ENCODE measurements at regions not wholly inside any gene's neighbourhood (a gene's known extent, or its start where the extent isn't known, plus 50 kb on each side); places are given as distances from the start of the nearest gene placed in this dataset.

- TF ChIP-seq POLR2AphosphoS5 (IDR thresholded peaks at IDR 0.05; ENCODE audit: low read depth, low read length) (no peak), FOXP2 (optimal IDR thresholded peaks at IDR 0.05; ENCODE audit: borderline replicate concordance, extremely low read depth, extremely low read length, insufficient read depth) (no peak), SIN3A (IDR thresholded peaks at IDR 0.05; ENCODE audit: borderline replicate concordance, insufficient read depth, low read length) (no peak), TAF1 (IDR thresholded peaks at IDR 0.05; ENCODE audit: borderline replicate concordance, insufficient read depth, low read length) (no peak)
- TF ChIP-seq, protein P1, sequence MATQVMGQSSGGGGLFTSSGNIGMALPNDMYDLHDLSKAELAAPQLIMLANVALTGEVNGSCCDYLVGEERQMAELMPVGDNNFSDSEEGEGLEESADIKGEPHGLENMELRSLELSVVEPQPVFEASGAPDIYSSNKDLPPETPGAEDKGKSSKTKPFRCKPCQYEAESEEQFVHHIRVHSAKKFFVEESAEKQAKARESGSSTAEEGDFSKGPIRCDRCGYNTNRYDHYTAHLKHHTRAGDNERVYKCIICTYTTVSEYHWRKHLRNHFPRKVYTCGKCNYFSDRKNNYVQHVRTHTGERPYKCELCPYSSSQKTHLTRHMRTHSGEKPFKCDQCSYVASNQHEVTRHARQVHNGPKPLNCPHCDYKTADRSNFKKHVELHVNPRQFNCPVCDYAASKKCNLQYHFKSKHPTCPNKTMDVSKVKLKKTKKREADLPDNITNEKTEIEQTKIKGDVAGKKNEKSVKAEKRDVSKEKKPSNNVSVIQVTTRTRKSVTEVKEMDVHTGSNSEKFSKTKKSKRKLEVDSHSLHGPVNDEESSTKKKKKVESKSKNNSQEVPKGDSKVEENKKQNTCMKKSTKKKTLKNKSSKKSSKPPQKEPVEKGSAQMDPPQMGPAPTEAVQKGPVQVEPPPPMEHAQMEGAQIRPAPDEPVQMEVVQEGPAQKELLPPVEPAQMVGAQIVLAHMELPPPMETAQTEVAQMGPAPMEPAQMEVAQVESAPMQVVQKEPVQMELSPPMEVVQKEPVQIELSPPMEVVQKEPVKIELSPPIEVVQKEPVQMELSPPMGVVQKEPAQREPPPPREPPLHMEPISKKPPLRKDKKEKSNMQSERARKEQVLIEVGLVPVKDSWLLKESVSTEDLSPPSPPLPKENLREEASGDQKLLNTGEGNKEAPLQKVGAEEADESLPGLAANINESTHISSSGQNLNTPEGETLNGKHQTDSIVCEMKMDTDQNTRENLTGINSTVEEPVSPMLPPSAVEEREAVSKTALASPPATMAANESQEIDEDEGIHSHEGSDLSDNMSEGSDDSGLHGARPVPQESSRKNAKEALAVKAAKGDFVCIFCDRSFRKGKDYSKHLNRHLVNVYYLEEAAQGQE (IDR thresholded peaks at IDR 0.05; ENCODE audit: insufficient read depth in 1 of 2, low read depth in 2 of 2, low read length in 2 of 2), result no peak
Measured at GRCh38 chr2:4381773-4382172, 678.4 kb downstream of the DCDC2C start.

DNA sequence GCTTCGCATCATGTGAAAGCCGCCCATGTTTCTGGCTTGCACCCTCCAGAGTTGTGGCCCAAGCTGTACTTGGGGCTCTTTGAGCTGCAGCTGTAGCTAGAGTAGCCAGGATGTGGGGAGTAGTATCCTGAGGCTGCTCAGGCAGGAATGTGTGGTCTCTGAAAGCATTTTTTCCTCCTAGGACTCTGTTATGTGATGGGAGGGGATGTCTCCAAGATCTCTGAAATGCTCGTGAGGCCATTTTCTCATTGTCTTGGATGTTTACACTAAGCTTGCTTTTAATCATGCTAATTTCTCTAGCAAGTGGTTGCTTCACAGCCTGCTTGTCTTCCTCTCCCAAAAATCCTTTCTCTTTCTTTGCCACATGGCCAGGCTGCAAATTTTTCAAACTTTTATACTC is 687.6 kb downstream of the DCDC2C start:
- TF ChIP-seq FOXP2 (optimal IDR thresholded peaks at IDR 0.05; ENCODE audit: borderline replicate concordance, extremely low read depth, extremely low read length, insufficient read depth), result no peak
- no peak for TF ChIP-seq TAF1 (IDR thresholded peaks at IDR 0.05; ENCODE audit: borderline replicate concordance, insufficient read depth, low read length)
- no peak for TF ChIP-seq POLR2AphosphoS5 (IDR thresholded peaks at IDR 0.05; ENCODE audit: low read depth, low read length)
- TF ChIP-seq, protein P1 (IDR thresholded peaks at IDR 0.05; ENCODE audit: insufficient read depth in 1 of 2, low read depth in 2 of 2, low read length in 2 of 2), result no peak
- no peak for TF ChIP-seq SIN3A (IDR thresholded peaks at IDR 0.05; ENCODE audit: borderline replicate concordance, insufficient read depth, low read length)

DNA sequence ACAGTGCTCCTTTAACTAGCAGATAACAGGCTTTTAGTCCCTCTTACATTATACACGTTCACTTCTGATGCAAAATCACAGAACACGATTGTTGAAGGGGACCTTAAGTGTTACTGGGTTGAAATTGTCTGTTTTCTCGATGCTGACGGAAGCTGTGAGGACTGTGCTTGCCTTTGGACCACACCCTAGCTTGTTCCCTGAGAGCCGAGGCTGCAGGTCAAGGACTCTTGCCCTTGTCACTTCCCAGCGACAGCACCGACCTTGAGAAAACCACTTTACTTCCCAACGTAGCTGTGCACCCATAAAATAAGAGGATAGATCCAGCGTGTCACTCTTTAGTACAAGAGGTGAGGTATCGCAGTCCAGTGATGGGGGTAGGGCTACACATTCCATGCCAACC is 701.0 kb downstream of the DCDC2C start:
- TF ChIP-seq SIN3A (IDR thresholded peaks at IDR 0.05; ENCODE audit: borderline replicate concordance, insufficient read depth, low read length) (no peak), FOXP2 (optimal IDR thresholded peaks at IDR 0.05; ENCODE audit: borderline replicate concordance, extremely low read depth, extremely low read length, insufficient read depth) (no peak), POLR2AphosphoS5 (IDR thresholded peaks at IDR 0.05; ENCODE audit: low read depth, low read length) (no peak), TAF1 (IDR thresholded peaks at IDR 0.05; ENCODE audit: borderline replicate concordance, insufficient read depth, low read length) (no peak)
- TF ChIP-seq, protein P1 (IDR thresholded peaks at IDR 0.05; ENCODE audit: insufficient read depth in 1 of 2, low read depth in 2 of 2, low read length in 2 of 2), result no peak

DNA sequence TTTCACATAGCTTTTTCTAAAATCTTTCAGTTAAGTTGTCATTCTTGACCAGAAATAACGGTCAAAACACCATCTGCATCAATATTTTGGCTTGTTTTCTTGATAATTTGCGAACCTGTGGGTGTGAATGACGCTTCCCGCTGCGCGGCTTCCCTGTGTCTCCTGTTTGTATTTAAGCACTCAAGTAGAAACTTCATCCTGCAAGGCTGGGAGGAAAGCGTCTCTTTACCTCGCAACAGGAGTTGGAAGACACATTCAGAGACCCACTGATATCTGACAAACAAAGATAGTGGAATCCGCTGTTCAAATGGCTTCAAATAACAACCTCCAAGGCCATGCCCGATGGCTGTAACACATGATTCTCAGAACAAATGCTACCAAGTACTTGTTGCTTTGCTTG is 704.9 kb downstream of the DCDC2C start:
- TF ChIP-seq POLR2AphosphoS5 (IDR thresholded peaks at IDR 0.05; ENCODE audit: low read depth, low read length) (no peak), TAF1 (IDR thresholded peaks at IDR 0.05; ENCODE audit: borderline replicate concordance, insufficient read depth, low read length) (no peak)

DNA sequence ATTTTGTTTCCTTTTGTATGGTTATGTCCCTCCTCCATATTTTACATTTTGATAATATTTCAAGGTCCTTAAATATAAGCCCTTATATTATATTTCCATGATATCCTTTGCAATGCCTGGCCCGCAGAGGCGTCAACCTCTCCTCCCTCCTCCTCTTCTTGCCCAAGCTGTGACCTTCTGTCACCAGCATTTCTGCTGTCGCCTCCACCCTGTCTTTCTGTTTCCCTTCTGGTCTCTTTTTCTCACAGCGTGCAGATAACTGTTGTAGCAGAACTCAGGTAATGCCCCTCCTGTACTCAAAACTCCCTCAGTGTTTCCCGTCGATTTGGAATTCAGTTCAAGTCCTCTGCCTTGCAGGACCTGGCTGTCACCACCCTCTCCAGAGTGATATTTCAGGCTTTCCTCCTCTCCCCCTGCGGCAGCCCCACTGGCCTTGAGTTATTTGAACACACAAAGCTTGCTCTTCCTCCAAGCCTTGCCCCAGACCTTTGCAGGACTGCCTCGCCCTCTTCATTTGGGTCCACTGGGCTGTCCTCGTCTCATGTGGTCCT is 709.3 kb downstream of the DCDC2C start:
- TF ChIP-seq, protein P1 (IDR thresholded peaks at IDR 0.05; ENCODE audit: insufficient read depth in 1 of 2, low read depth in 2 of 2, low read length in 2 of 2), result no peak
- TF ChIP-seq SIN3A (IDR thresholded peaks at IDR 0.05; ENCODE audit: borderline replicate concordance, insufficient read depth, low read length) (no peak), FOXP2 (optimal IDR thresholded peaks at IDR 0.05; ENCODE audit: borderline replicate concordance, extremely low read depth, extremely low read length, insufficient read depth) (no peak), TAF1 (IDR thresholded peaks at IDR 0.05; ENCODE audit: borderline replicate concordance, insufficient read depth, low read length) (no peak), POLR2AphosphoS5 (IDR thresholded peaks at IDR 0.05; ENCODE audit: low read depth, low read length) (no peak)
